ENCODE measurements at regions not wholly inside any gene's neighbourhood (a gene's known extent, or its start where the extent isn't known, plus 50 kb on each side); places are given as distances from the start of the nearest gene placed in this dataset.

- TF ChIP-seq RAD21 (IDR thresholded peaks at IDR 0.05; ENCODE audit: low read depth): no peak
- no peak for TF ChIP-seq YY1 (IDR thresholded peaks at IDR 0.05; ENCODE audit: low read depth)
- no peak for TF ChIP-seq ZBTB7A (IDR thresholded peaks at IDR 0.05; ENCODE audit: low read depth)
- no peak for TF ChIP-seq TAF1 (IDR thresholded peaks at IDR 0.05; ENCODE audit: low read depth)
- TF ChIP-seq EP300 (IDR thresholded peaks at IDR 0.05; ENCODE audit: borderline replicate concordance): no peak
- no peak for TF ChIP-seq CEBPB (IDR thresholded peaks at IDR 0.05)
- TF ChIP-seq REST (IDR thresholded peaks at IDR 0.05; ENCODE audit: low read depth): no peak
- TF ChIP-seq MAX (IDR thresholded peaks at IDR 0.05): no peak
- TF ChIP-seq FOXM1 (IDR thresholded peaks at IDR 0.05; ENCODE audit: borderline replicate concordance, low read depth): no peak
Measured at GRCh38 chr6:130520801-130521200, 155.0 kb downstream of the TMEM200A start.
